COLO668 (cell line): ENCODE measurements at regions not wholly inside any gene's neighbourhood (a gene's known extent, or its start where the extent isn't known, plus 50 kb on each side); places are given as distances from the start of the nearest gene placed in this dataset.
A peak's percentile ranks its signal among the peaks of the same experiment; 100 is the strongest.

Experiments used
- DNase-seq: peaks from one replicate; lab custom pipeline; 2025; ENCODE audit not compliant: unreplicated experiment; lab: John Stamatoyannopoulos, UW

GRCh38 chr10:110413049-110413783 lies 84.5 kb upstream of the DUSP5 start:
- no peak for DNase-seq

GRCh38 chr10:110413903-110414547 lies 83.7 kb upstream of the DUSP5 start:
- no peak for DNase-seq

- peak; percentile 62 for DNase-seq
Observed at GRCh38 chr10:110414548-110415309, 83.0 kb upstream of the DUSP5 start.

- no peak for DNase-seq
Observed at GRCh38 chr10:110415809-110416208, 81.9 kb upstream of the DUSP5 start.

- no peak for DNase-seq
Observed at GRCh38 chr10:110416776-110417711, 80.7 kb upstream of the DUSP5 start.

GRCh38 chr10:110418218-110418617 lies 79.5 kb upstream of the DUSP5 start:
- no peak for DNase-seq

GRCh38 chr10:110419265-110419664 lies 78.4 kb upstream of the DUSP5 start:
- no peak for DNase-seq

- peak; percentile 26 for DNase-seq
Observed at GRCh38 chr10:110420401-110421193, 77.1 kb upstream of the DUSP5 start.

- DNase-seq, result no peak
Observed at GRCh38 chr10:110421512-110422138, 76.1 kb upstream of the DUSP5 start.

GRCh38 chr10:110422548-110422947 lies 75.2 kb upstream of the DUSP5 start:
- DNase-seq, result no peak

GRCh38 chr10:110423650-110424049 lies 74.1 kb upstream of the DUSP5 start:
- DNase-seq, result no peak

GRCh38 chr10:110425684-110426293 lies 71.9 kb upstream of the DUSP5 start:
- no peak for DNase-seq

- DNase-seq, result no peak
Observed at GRCh38 chr10:110426294-110427181, 71.2 kb upstream of the DUSP5 start.

- DNase-seq, result no peak
Observed at GRCh38 chr10:110429301-110429700, 68.4 kb upstream of the DUSP5 start.

GRCh38 chr10:110430340-110431273 lies 67.1 kb upstream of the DUSP5 start:
- no peak for DNase-seq

GRCh38 chr10:110431659-110432058 lies 66.0 kb upstream of the DUSP5 start:
- no peak for DNase-seq

GRCh38 chr10:110432084-110432483 lies 65.6 kb upstream of the DUSP5 start:
- DNase-seq, result no peak
